ENCODE measurements at regions not wholly inside any gene's neighbourhood (a gene's known extent, or its start where the extent isn't known, plus 50 kb on each side); places are given as distances from the start of the nearest gene placed in this dataset.

- TF ChIP-seq CTCF (IDR thresholded peaks at IDR 0.05) (no peak), JUND (IDR thresholded peaks at IDR 0.05) (no peak), TCF12 (IDR thresholded peaks at IDR 0.05) (no peak), MXI1 (IDR thresholded peaks at IDR 0.05; ENCODE audit: low read depth, low read length) (no peak), MAX (IDR thresholded peaks at IDR 0.05; ENCODE audit: low read depth) (no peak), TAF1 (IDR thresholded peaks at IDR 0.05; ENCODE audit: borderline replicate concordance, low read depth, low read length) (no peak), FOXJ3 (CRISPR knock-in tag; IDR thresholded peaks at IDR 0.05) (no peak), ELF1 (IDR thresholded peaks at IDR 0.05) (no peak)
These were observed 199.2 kb upstream of the CDH4 start for GRCh38 chr20:61052776-61053442.

Measured in SK-N-SH (cell line).